IgD-negative memory B cell (primary cell): ENCODE measurements at regions not wholly inside any gene's neighbourhood (a gene's known extent, or its start where the extent isn't known, plus 50 kb on each side); places are given as distances from the start of the nearest gene placed in this dataset.

Source experiments
- H3K27ac Mint-ChIP-seq, 3 donors: one replicate each; pipeline ENCODE4 v1.8.0; 2020 to 2022; ENCODE audit warnings: mild to moderate bottlenecking in 3 of 3, mixed read lengths in 3 of 3, moderate library complexity in 1 of 3
- H3K27me3 Mint-ChIP-seq: one replicate; pipeline ENCODE4 v1.8.0; 2021; ENCODE audit warnings: mixed read lengths
- H3K36me3 Mint-ChIP-seq: one replicate; pipeline ENCODE4 v1.8.0; 2020; ENCODE audit warnings: mild to moderate bottlenecking, mixed read lengths
- H3K4me1 Mint-ChIP-seq, 3 donors: one replicate each; pipeline ENCODE4 v1.8.0; 2020 to 2022; ENCODE audit warnings: mixed read lengths in 3 of 3, mild to moderate bottlenecking in 1 of 3
- H3K4me3 Mint-ChIP-seq, 4 donors: one replicate each; pipeline ENCODE4 v1.8.0; 2020 to 2022; ENCODE audit warnings: mild to moderate bottlenecking in 4 of 4, mixed read lengths in 4 of 4, moderate library complexity in 3 of 4
- H3K9me3 Mint-ChIP-seq, 3 donors: one replicate each; pipeline ENCODE4 v1.8.0; 2020 to 2021; ENCODE audit warnings: mixed read lengths in 3 of 3, mild to moderate bottlenecking in 1 of 3

GRCh38 chrX:39372115-39372514 lies 570.9 kb downstream of the MID1IP1 start:
- no peak overlapping the region for H3K4me3 Mint-ChIP-seq
- H3K9me3 Mint-ChIP-seq: peaks cover 0 to 3% (median 2%) of the 10 kb centered on the region in 3 donors
- H3K27ac Mint-ChIP-seq: no peak overlapping the region
- peaks cover 5% of the 10 kb centered on the region for H3K27me3 Mint-ChIP-seq
- no peaks in the 10 kb centered on the region for H3K4me1 Mint-ChIP-seq
- no peaks in the 10 kb centered on the region for H3K36me3 Mint-ChIP-seq

DNA sequence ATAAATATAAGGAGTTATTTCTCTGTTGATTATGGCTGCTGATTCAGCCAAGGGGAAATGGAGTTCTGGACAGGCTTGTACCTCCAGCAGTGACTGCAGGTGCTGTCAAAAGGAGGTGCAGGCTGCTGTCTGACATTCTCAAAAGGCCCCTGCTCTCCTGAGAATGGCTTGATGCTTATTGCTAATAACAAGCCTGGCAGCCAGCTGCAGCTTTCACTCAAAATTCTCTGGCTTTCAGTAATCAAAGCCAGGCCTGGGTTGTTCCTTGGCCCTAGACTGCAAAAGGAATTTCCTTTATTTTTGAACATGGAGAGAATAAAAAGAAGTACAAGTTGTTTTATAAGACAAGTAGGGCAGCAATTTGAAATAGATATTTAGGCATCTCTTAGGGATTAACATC lies 575.9 kb downstream of the MID1IP1 start:
- Mint-ChIP-seq H3K27ac (no peak overlapping the region), H3K27me3 (peaks cover 4% of the 10 kb centered on the region), H3K4me3 (no peak overlapping the region), H3K9me3 (peaks cover 0 to 4% (median 3%) of the 10 kb centered on the region in 3 donors), H3K4me1 (no peaks in the 10 kb centered on the region), H3K36me3 (no peaks in the 10 kb centered on the region)

GRCh38 chrX:39377773-39378172 lies 576.5 kb downstream of the MID1IP1 start:
- H3K36me3 Mint-ChIP-seq: no peaks in the 10 kb centered on the region
- no peaks in the 10 kb centered on the region for H3K27me3 Mint-ChIP-seq
- no peak overlapping the region for H3K27ac Mint-ChIP-seq
- peaks cover 0 to 4% (median 1%) of the 10 kb centered on the region in 3 donors for H3K9me3 Mint-ChIP-seq
- no peak overlapping the region for H3K4me3 Mint-ChIP-seq
- no peaks in the 10 kb centered on the region for H3K4me1 Mint-ChIP-seq

DNA sequence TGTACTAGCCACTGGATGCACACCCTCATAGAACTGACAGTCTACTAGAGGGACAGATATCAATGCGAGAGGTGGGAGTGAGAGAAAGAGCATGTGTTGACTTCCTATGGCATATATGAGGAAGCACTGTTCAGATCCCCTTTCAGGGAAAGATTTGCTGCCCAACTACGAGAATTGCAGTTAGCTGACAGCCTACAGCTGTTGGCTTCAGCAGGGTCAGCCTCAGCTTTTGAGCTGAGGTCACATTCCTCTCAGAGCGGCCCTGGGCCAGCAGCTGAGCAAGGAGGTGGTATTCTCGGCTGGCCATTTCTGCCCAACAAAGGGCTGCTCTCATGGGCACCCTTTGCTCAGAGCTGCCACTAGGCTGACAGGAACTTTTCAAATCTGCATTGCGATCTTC lies 580.2 kb downstream of the MID1IP1 start:
- no peaks in the 10 kb centered on the region for H3K4me1 Mint-ChIP-seq
- H3K27me3 Mint-ChIP-seq: peaks cover 6% of the 10 kb centered on the region
- H3K27ac Mint-ChIP-seq: no peak overlapping the region
- H3K4me3 Mint-ChIP-seq: no peak overlapping the region
- H3K9me3 Mint-ChIP-seq: peaks cover 0 to 4% (median 0%) of the 10 kb centered on the region in 3 donors
- peaks cover 3% of the 10 kb centered on the region for H3K36me3 Mint-ChIP-seq

GRCh38 chrX:39384996-39385395 lies 583.7 kb downstream of the MID1IP1 start:
- Mint-ChIP-seq H3K36me3 (peaks cover 5% of the 10 kb centered on the region), H3K27me3 (peaks cover 13% of the 10 kb centered on the region), H3K27ac (no peak overlapping the region), H3K9me3 (no peaks in the 10 kb centered on the region), H3K4me3 (no peak overlapping the region), H3K4me1 (no peaks in the 10 kb centered on the region)

DNA sequence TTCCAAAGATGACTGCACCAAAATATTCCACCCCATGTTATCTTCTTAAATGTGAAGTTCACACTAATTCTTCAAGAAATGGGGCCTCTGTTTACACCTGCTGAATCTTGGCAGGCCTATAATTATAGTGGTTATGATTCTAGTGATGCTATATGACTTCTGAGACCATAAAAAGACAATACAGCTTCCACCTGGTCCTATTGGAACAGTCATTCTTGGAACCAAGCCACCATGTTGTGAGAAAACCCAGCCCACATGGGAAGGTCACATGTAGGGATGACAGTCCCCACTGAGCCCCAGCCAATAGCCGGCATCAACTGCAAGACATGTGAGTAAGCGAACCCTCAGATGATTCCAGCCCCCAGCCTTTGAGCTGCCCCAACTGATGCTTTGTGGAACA lies 587.5 kb downstream of the MID1IP1 start:
- no peaks in the 10 kb centered on the region for H3K9me3 Mint-ChIP-seq
- no peak overlapping the region for H3K4me3 Mint-ChIP-seq
- H3K4me1 Mint-ChIP-seq: no peaks in the 10 kb centered on the region
- H3K36me3 Mint-ChIP-seq: peaks cover 6% of the 10 kb centered on the region
- H3K27ac Mint-ChIP-seq: no peak overlapping the region
- H3K27me3 Mint-ChIP-seq: peaks cover 13% of the 10 kb centered on the region

- Mint-ChIP-seq H3K36me3 (no peaks in the 10 kb centered on the region), H3K9me3 (peaks cover 0 to 4% (median 2%) of the 10 kb centered on the region in 3 donors), H3K27me3 (peaks cover 7% of the 10 kb centered on the region), H3K4me3 (no peak overlapping the region), H3K4me1 (no peaks in the 10 kb centered on the region), H3K27ac (no peak overlapping the region)
Observed at GRCh38 chrX:39396358-39396995, 595.2 kb downstream of the MID1IP1 start.

GRCh38 chrX:39397561-39398199 lies 596.4 kb downstream of the MID1IP1 start:
- Mint-ChIP-seq H3K27ac (no peak overlapping the region), H3K36me3 (no peaks in the 10 kb centered on the region), H3K4me1 (no peaks in the 10 kb centered on the region), H3K27me3 (peaks cover 7% of the 10 kb centered on the region), H3K9me3 (peaks cover 0 to 4% (median 2%) of the 10 kb centered on the region in 3 donors), H3K4me3 (no peak overlapping the region)

- no peak overlapping the region for H3K4me3 Mint-ChIP-seq
- H3K9me3 Mint-ChIP-seq: peaks cover 0 to 4% (median 2%) of the 10 kb centered on the region in 3 donors
Observed at GRCh38 chrX:39398215-39398962, 597.1 kb downstream of the MID1IP1 start.

DNA sequence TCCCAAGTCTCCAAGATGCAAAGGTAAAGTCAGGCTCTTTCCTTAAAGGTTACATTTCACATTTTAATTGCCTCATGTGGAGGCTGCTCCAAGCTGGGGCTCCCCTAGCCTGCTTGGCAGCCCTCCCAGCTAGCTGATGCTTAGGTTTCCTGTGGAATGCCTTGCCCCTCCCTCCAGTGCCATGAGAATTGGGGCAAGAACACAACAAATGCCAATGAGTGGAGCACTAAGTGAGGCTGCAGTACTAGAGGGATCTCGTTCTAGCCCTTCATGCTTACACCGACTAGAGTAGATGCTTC lies 597.7 kb downstream of the MID1IP1 start:
- H3K36me3 Mint-ChIP-seq: no peaks in the 10 kb centered on the region
- peaks cover 0 to 4% (median 2%) of the 10 kb centered on the region in 3 donors for H3K9me3 Mint-ChIP-seq
- no peak overlapping the region for H3K4me3 Mint-ChIP-seq
- H3K27ac Mint-ChIP-seq: no peak overlapping the region
- H3K4me1 Mint-ChIP-seq: no peaks in the 10 kb centered on the region
- peaks cover 7% of the 10 kb centered on the region for H3K27me3 Mint-ChIP-seq

More at GRCh38 chrX:39398215-39398962, 597.1 kb downstream of the MID1IP1 start:
- H3K4me1 Mint-ChIP-seq: no peaks in the 10 kb centered on the region
- no peaks in the 10 kb centered on the region for H3K36me3 Mint-ChIP-seq
- H3K27ac Mint-ChIP-seq: no peak overlapping the region
- peaks cover 7% of the 10 kb centered on the region for H3K27me3 Mint-ChIP-seq

DNA sequence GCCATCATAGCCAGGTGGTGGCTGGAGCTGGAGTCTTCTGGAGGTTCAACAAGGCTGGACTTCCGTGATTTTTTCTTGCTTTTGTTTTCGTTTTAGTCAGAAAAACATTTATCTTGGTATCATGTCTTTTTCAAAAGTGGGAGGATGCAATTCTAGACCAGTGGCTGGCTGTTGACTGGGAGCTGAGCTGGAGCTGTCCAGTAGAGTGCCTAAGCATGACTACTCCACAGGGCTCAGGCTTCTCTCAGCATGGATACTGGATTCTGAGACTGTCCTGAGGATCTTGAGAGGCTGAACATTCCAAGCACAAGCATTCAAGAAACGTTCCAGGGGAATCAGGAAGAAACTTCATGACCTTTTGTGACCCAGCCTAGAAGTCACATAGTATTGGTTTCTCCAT lies 598.1 kb downstream of the MID1IP1 start:
- H3K27ac Mint-ChIP-seq: no peak overlapping the region
- peaks cover 0 to 4% (median 2%) of the 10 kb centered on the region in 3 donors for H3K9me3 Mint-ChIP-seq
- H3K27me3 Mint-ChIP-seq: peaks cover 7% of the 10 kb centered on the region
- no peaks in the 10 kb centered on the region for H3K4me1 Mint-ChIP-seq
- no peak overlapping the region for H3K4me3 Mint-ChIP-seq
- H3K36me3 Mint-ChIP-seq: no peaks in the 10 kb centered on the region

- Mint-ChIP-seq H3K27me3 (peaks cover 13% of the 10 kb centered on the region), H3K9me3 (peaks cover 0 to 4% (median 4%) of the 10 kb centered on the region in 3 donors), H3K4me3 (no peak overlapping the region), H3K27ac (no peak overlapping the region), H3K4me1 (no peaks in the 10 kb centered on the region), H3K36me3 (no peaks in the 10 kb centered on the region)
Observed at GRCh38 chrX:39401483-39402110, 600.3 kb downstream of the MID1IP1 start.

DNA sequence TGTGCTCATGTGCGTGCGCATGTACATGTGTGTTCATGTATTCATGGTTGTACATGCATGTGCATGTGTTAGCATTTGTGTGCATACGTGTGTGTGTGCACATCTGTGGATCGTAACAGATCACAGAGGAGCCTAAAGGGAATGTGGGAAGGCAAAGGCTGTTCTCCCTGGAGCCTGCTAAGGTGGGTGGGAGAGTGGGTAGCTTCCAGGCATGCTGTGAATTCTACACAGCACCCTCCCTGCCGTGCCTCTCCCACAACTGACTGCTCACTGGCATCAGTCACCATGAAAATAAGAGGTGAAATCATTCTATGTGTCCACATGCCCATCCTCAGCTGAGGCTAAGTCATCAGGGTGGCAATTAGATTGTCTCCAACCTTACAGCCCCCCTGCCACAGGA lies 600.9 kb downstream of the MID1IP1 start:
- H3K27ac Mint-ChIP-seq: no peak overlapping the region
- no peaks in the 10 kb centered on the region for H3K36me3 Mint-ChIP-seq
- no peaks in the 10 kb centered on the region for H3K4me1 Mint-ChIP-seq
- H3K4me3 Mint-ChIP-seq: no peak overlapping the region
- peaks cover 16% of the 10 kb centered on the region for H3K27me3 Mint-ChIP-seq
- peaks cover 0 to 4% (median 4%) of the 10 kb centered on the region in 3 donors for H3K9me3 Mint-ChIP-seq

- Mint-ChIP-seq H3K27me3 (peaks cover 21% of the 10 kb centered on the region), H3K36me3 (no peaks in the 10 kb centered on the region), H3K4me3 (no peak overlapping the region), H3K4me1 (no peaks in the 10 kb centered on the region), H3K9me3 (peaks cover 0 to 2% (median 0%) of the 10 kb centered on the region in 3 donors), H3K27ac (no peak overlapping the region)
Observed at GRCh38 chrX:39406799-39407198, 605.5 kb downstream of the MID1IP1 start.

GRCh38 chrX:39409246-39409917 lies 608.1 kb downstream of the MID1IP1 start:
- Mint-ChIP-seq H3K4me3 (no peak overlapping the region), H3K27me3 (peaks cover 33% of the 10 kb centered on the region), H3K9me3 (peaks cover 0 to 2% (median 0%) of the 10 kb centered on the region in 3 donors), H3K4me1 (no peaks in the 10 kb centered on the region), H3K36me3 (no peaks in the 10 kb centered on the region), H3K27ac (no peak overlapping the region)
